Neuronal stem cell (in vitro differentiated cells): ENCODE measurements at regions not wholly inside any gene's neighbourhood (a gene's known extent, or its start where the extent isn't known, plus 50 kb on each side); places are given as distances from the start of the nearest gene placed in this dataset.

ENCODE experiments used
- DNase-seq: peaks from one replicate; pipeline ENCODE4 v3.0.0-alpha.2; 2013; ENCODE audit warnings: low spot score
- H2AFZ ChIP-seq: one replicate; pipeline ENCODE4 v1.6.1; 2013; ENCODE audit warnings: mild to moderate bottlenecking, low read length, inconsistent platforms
- H2AK5ac ChIP-seq: 2 replicates; pipeline ENCODE4 v1.6.1; 2013; ENCODE audit warnings: low read depth, mild to moderate bottlenecking, inconsistent platforms, low read length, moderate library complexity, mixed read lengths
- H2BK120ac ChIP-seq: 2 replicates; pipeline ENCODE4 v1.6.1; 2013; ENCODE audit warnings: low read depth, mild to moderate bottlenecking, inconsistent platforms, low read length, moderate library complexity, mixed read lengths
- H2BK12ac ChIP-seq: one replicate; pipeline ENCODE4 v1.6.1; 2013; ENCODE audit warnings: low read length, inconsistent platforms
- H2BK15ac ChIP-seq: 2 replicates; pipeline ENCODE4 v1.6.1; 2013; ENCODE audit warnings: mild to moderate bottlenecking, low read length, inconsistent platforms, mixed read lengths
- H2BK5ac ChIP-seq: one replicate; pipeline ENCODE4 v1.6.1; 2013; ENCODE audit warnings: inconsistent platforms, mild to moderate bottlenecking, low read length, moderate library complexity
- H3K14ac ChIP-seq: one replicate; pipeline ENCODE4 v1.6.1; 2013; ENCODE audit warnings: low read length, inconsistent platforms
- H3K18ac ChIP-seq: 2 replicates; pipeline ENCODE4 v1.6.1; 2013; ENCODE audit warnings: low read length, inconsistent platforms
- H3K23ac ChIP-seq: 2 replicates; pipeline ENCODE4 v1.6.1; 2013; ENCODE audit warnings: low read depth, mild to moderate bottlenecking, mixed read lengths, low read length, inconsistent platforms; ENCODE audit not compliant: poor library complexity
- H3K27ac ChIP-seq: replicated peaks from 3 replicates; pipeline ENCODE4 v1.5.1; 2013; ENCODE audit warnings: low read length, inconsistent platforms
- H3K27me3 ChIP-seq, 3 experiments: 2 replicates each; pipeline ENCODE4 v1.6.1; 2013; ENCODE audit warnings: low read length in 3 of 3, mild to moderate bottlenecking in 2 of 3, inconsistent platforms in 1 of 3, low read depth in 1 of 3, mixed read lengths in 1 of 3, moderate library complexity in 1 of 3; ENCODE audit not compliant: control insufficient read depth in 3 of 3, insufficient read depth in 3 of 3
- H3K36me3 ChIP-seq, 2 donors: replicated peaks in 1 of 2; 2 replicates each; pipeline ENCODE4 v1.6.1; 2013; ENCODE audit warnings: low read length in 2 of 2; ENCODE audit not compliant: control insufficient read depth in 2 of 2, insufficient read depth in 2 of 2
- H3K4ac ChIP-seq: 2 replicates; pipeline ENCODE4 v1.6.1; 2013; ENCODE audit warnings: inconsistent platforms, mild to moderate bottlenecking, low read length, moderate library complexity
- H3K4me1 ChIP-seq, 2 donors: 1 replicate in 1 of 2; 2 replicates in 1 of 2; pipeline ENCODE4 v1.6.1; 2013; ENCODE audit warnings: low read length in 2 of 2, low read depth in 1 of 2; ENCODE audit not compliant: control insufficient read depth in 2 of 2, insufficient read depth in 1 of 2
- H3K4me2 ChIP-seq: one replicate; pipeline ENCODE4 v1.6.1; 2013; ENCODE audit warnings: mild to moderate bottlenecking, low read length, inconsistent platforms; ENCODE audit not compliant: insufficient read depth, poor library complexity, severe bottlenecking
- H3K4me3 ChIP-seq, 2 donors: 2 replicates each; pipeline ENCODE4 v1.5.1; 2013; ENCODE audit warnings: low read length in 2 of 2, mild to moderate bottlenecking in 2 of 2, inconsistent platforms in 1 of 2, moderate library complexity in 1 of 2
- H3K79me1 ChIP-seq: one replicate; pipeline ENCODE4 v1.6.1; 2013; ENCODE audit warnings: low read depth, mild to moderate bottlenecking, inconsistent platforms, low read length, moderate library complexity
- H3K9ac ChIP-seq: one replicate; pipeline ENCODE4 v1.6.1; 2013; ENCODE audit warnings: mild to moderate bottlenecking, low read depth, low read length, inconsistent platforms; ENCODE audit not compliant: poor library complexity
- H3K9me3 ChIP-seq, 2 donors: replicated peaks in 1 of 2; 2 replicates each; pipeline versions ENCODE3 to v1.6.1; 2013; ENCODE audit warnings: low read length in 2 of 2, mild to moderate bottlenecking in 2 of 2, inconsistent platforms in 1 of 2, low read depth in 1 of 2, mixed read lengths in 1 of 2, moderate library complexity in 1 of 2; ENCODE audit not compliant: control insufficient read depth in 2 of 2, insufficient read depth in 1 of 2
- H4K8ac ChIP-seq: one replicate; pipeline ENCODE4 v1.6.1; 2013; ENCODE audit warnings: low read depth, mild to moderate bottlenecking, inconsistent platforms, low read length, moderate library complexity
- H4K91ac ChIP-seq: one replicate; pipeline ENCODE4 v1.6.1; 2013; ENCODE audit warnings: low read length, low read depth, mild to moderate bottlenecking, inconsistent platforms; ENCODE audit not compliant: poor library complexity
- WGBS, 2 donors: extraction: QIAGEN DNeasy Blood & Tissue Kit; methylation state at CpG; one replicate each; pipeline ENCODE4 v1.1.7; 2013; ENCODE audit warnings: missing lambda C conversion rate in 2 of 2, mixed read lengths in 1 of 2; ENCODE audit not compliant: insufficient read length in 2 of 2, insufficient replicate concordance in 1 of 2; ENCODE audit errors: extremely low coverage in 2 of 2; 5-methylcytosine and 5-hydroxymethylcytosine counted together

- Histone ChIP-seq H2BK5ac (no peak overlapping the region), H3K27ac (no peak overlapping the region), H3K4me2 (no peak overlapping the region), H3K36me3 (no peaks in the 10 kb centered on the region), H2BK15ac (no peak overlapping the region), H3K79me1 (no peaks in the 10 kb centered on the region), H3K4me3 (no peak overlapping the region), H3K18ac (no peak overlapping the region), H2AFZ (no peak overlapping the region), H2BK120ac (no peak overlapping the region), H3K9me3 (no peaks in the 10 kb centered on the region), H3K14ac (no peak overlapping the region), H3K4me1 (peaks cover 0 to 2% of the 10 kb centered on the region in 2 donors), H2BK12ac (no peak overlapping the region), H4K8ac (no peak overlapping the region), H4K91ac (no peak overlapping the region), H3K9ac (no peak overlapping the region), H3K23ac (no peak overlapping the region), H3K27me3 (no peaks in the 10 kb centered on the region), H3K4ac (no peak overlapping the region), H2AK5ac (no peak overlapping the region)
- no CpG with 5 or more reads among the region's 3 CpGs for WGBS, 2 donors
- no peak for DNase-seq
Observed at GRCh38 chr15:98342911-98343310, 305.4 kb upstream of the IGF1R start.

DNA sequence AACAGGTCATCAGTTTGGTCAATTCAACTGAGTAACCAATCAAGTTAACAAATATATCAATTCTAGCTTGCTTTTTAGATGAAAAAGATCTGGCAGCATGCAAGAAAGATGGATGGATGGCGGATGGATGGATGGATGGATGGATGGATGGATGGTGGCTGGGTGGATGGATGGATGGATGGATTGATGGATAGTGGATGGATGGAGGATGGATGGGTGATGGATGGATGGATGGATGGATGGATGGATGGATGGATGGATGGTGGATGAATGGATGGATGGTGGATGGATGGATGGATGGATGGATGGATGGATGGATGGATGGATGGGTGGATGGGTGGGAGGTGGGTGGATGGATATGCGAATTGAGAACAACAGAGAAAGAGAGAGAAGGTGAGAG, 303.7 kb upstream of the IGF1R start:
- Histone ChIP-seq H3K27ac (no peak overlapping the region), H3K4ac (no peak overlapping the region), H3K9ac (no peak overlapping the region), H3K4me1 (peaks cover 0 to 4% of the 10 kb centered on the region in 2 donors), H4K91ac (no peak overlapping the region), H3K14ac (no peak overlapping the region), H2BK15ac (no peak overlapping the region), H2BK120ac (no peak overlapping the region), H3K9me3 (no peaks in the 10 kb centered on the region), H4K8ac (no peak overlapping the region), H3K4me3 (no peak overlapping the region), H3K27me3 (no peaks in the 10 kb centered on the region), H3K23ac (no peak overlapping the region), H2AFZ (no peak overlapping the region), H3K18ac (no peak overlapping the region), H3K36me3 (no peaks in the 10 kb centered on the region), H2BK12ac (no peak overlapping the region), H3K4me2 (no peak overlapping the region), H2BK5ac (no peak overlapping the region), H2AK5ac (no peak overlapping the region), H3K79me1 (no peaks in the 10 kb centered on the region)
- DNase-seq: no peak
- no CpG with 5 or more reads among the region's 2 CpGs for WGBS, 2 donors

DNA sequence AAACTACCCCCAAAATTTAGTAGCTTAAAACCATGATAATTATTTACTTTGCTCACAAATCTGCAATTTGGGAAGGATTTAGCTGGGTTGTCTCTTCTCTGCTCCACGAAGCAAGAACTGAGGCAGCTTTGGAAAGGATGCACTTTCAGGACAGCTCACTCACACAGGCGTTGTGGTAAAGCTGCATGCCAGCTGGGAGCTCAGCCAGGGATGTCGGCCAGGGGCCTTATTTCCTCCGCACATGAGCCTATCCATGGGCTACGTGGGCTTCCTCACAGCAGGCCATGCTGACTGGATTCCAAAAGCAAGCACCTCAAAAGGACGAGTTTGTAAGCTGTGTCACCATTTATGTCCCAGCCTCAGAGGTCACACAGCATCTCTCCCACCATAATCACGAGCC, 301.3 kb upstream of the IGF1R start:
- Histone ChIP-seq H4K91ac (no peak overlapping the region), H3K23ac (no peak overlapping the region), H3K4me3 (no peak overlapping the region), H2BK12ac (no peak overlapping the region), H3K27me3 (no peaks in the 10 kb centered on the region), H2BK5ac (no peak overlapping the region), H3K4ac (no peak overlapping the region), H2AFZ (no peak overlapping the region), H2AK5ac (no peak overlapping the region), H3K27ac (no peak overlapping the region), H3K9me3 (no peaks in the 10 kb centered on the region), H3K4me2 (no peak overlapping the region), H2BK120ac (no peak overlapping the region), H3K4me1 (peaks cover 0 to 3% of the 10 kb centered on the region in 2 donors), H3K14ac (no peak overlapping the region), H3K36me3 (no peaks in the 10 kb centered on the region), H3K18ac (no peak overlapping the region), H4K8ac (no peak overlapping the region), H3K9ac (no peak overlapping the region), H2BK15ac (no peak overlapping the region), H3K79me1 (no peaks in the 10 kb centered on the region)
- DNase-seq: no peak
- no CpG with 5 or more reads among the region's 7 CpGs for WGBS, 2 donors

- no peak overlapping the region for H3K23ac ChIP-seq
- no peak overlapping the region for H2BK5ac ChIP-seq
- H3K4me2 ChIP-seq: no peak overlapping the region
- no peak overlapping the region for H2AK5ac ChIP-seq
- H3K36me3 ChIP-seq: no peaks in the 10 kb centered on the region
- no peaks in the 10 kb centered on the region for H3K79me1 ChIP-seq
- no peak overlapping the region for H3K9ac ChIP-seq
- no peak overlapping the region for H2BK12ac ChIP-seq
- H3K4ac ChIP-seq: no peak overlapping the region
- no peak overlapping the region for H3K4me3 ChIP-seq
- DNase-seq: no peak
- H3K27ac ChIP-seq: no peak overlapping the region
- H2AFZ ChIP-seq: no peak overlapping the region
- no peak overlapping the region for H3K18ac ChIP-seq
- no peaks in the 10 kb centered on the region for H3K27me3 ChIP-seq
- no peak overlapping the region for H3K14ac ChIP-seq
- no peak overlapping the region for H2BK15ac ChIP-seq
- H4K91ac ChIP-seq: no peak overlapping the region
- peaks cover 0 to 2% of the 10 kb centered on the region in 2 donors for H3K4me1 ChIP-seq
- H2BK120ac ChIP-seq: no peak overlapping the region
- no peak overlapping the region for H4K8ac ChIP-seq
- WGBS, 2 donors: no CpG with 5 or more reads among the region's 7 CpGs
- no peaks in the 10 kb centered on the region for H3K9me3 ChIP-seq
Observed at GRCh38 chr15:98347866-98348265, 300.5 kb upstream of the IGF1R start.
